Aorta (tissue), 5 donors: ENCODE measurements at regions not wholly inside any gene's neighbourhood (a gene's known extent, or its start where the extent isn't known, plus 50 kb on each side); places are given as distances from the start of the nearest gene placed in this dataset.

ENCODE experiments used
- ATAC-seq: fragments of 200-7000 bp; cut with Tn5 transposase; one replicate; pipeline ENCODE4 v1.9.1; 2022; ENCODE audit warnings: moderate library complexity; ENCODE audit not compliant: low FRiP score
- DNase-seq, 2 donors: peaks; one replicate each; pipeline ENCODE4 v3.0.0-alpha.2; 2020
- H3K27ac ChIP-seq, 2 donors: one replicate each; pipeline ENCODE4 v1.5.1; 2013; ENCODE audit warnings: low read length in 2 of 2, mild to moderate bottlenecking in 2 of 2, moderate library complexity in 2 of 2, control low read depth in 1 of 2, inconsistent platforms in 1 of 2, low read depth in 1 of 2
- H3K27me3 ChIP-seq, 2 donors: one replicate each; pipeline ENCODE4 v1.6.1; 2013; ENCODE audit warnings: control low read depth in 1 of 2, low read length in 1 of 2, mild to moderate bottlenecking in 1 of 2, moderate library complexity in 1 of 2; ENCODE audit not compliant: insufficient read depth in 2 of 2, control insufficient read depth in 1 of 2
- H3K36me3 ChIP-seq, 2 donors: one replicate each; pipeline ENCODE4 v1.6.1; 2013; ENCODE audit warnings: control low read depth in 1 of 2, low read length in 1 of 2, mild to moderate bottlenecking in 1 of 2; ENCODE audit not compliant: insufficient read depth in 2 of 2, control insufficient read depth in 1 of 2
- H3K4me1 ChIP-seq, 2 donors: one replicate each; pipeline ENCODE4 v1.6.1; 2013; ENCODE audit warnings: low read length in 2 of 2, control low read depth in 1 of 2, mild to moderate bottlenecking in 1 of 2, moderate library complexity in 1 of 2; ENCODE audit not compliant: insufficient read depth in 2 of 2, control insufficient read depth in 1 of 2
- H3K4me3 ChIP-seq, 2 donors: one replicate each; pipeline ENCODE4 v1.5.1; 2013; ENCODE audit warnings: low read length in 2 of 2, control low read depth in 1 of 2, mild to moderate bottlenecking in 1 of 2
- H3K9me3 ChIP-seq: one replicate; pipeline ENCODE4 v1.6.1; 2013; ENCODE audit warnings: mild to moderate bottlenecking, low read length; ENCODE audit not compliant: control insufficient read depth
- WGBS, 2 donors: extraction: QIAGEN DNeasy Blood & Tissue Kit; methylation state at CpG; one replicate each; pipeline ENCODE4 v1.1.7; 2013; 5-methylcytosine and 5-hydroxymethylcytosine counted together
- intact Hi-C, 2 donors: fragments of 100-400 bp; cut with DNase I; formaldehyde crosslinking; loops; one replicate each; pipeline versions ENCODE4 v1.14.2 to v1.15.0; 2022
- donor health status: healthy with polysubstance abuse.
- donor health status: Bipolar disorder and iron deficiency.
- donor health status: DM: no; HTN: no; CAD: no.
- donor health status: DM: no; HTN: no; CAD: no.
- donor health status: DM: yes; HTN: yes; CAD: no.

GRCh38 chr9:93896093-93896492 lies 59.1 kb downstream of the BARX1 start:
- ATAC-seq: no peak
- WGBS, 2 donors: 91 to 96% methylated on average over 6 of the region's 6 CpGs
- intact Hi-C loops: no loop called here

GRCh38 chr9:93895535-93895934 lies 59.6 kb downstream of the BARX1 start:
- peaks cover 4% of the 10 kb centered on the region for H3K9me3 ChIP-seq
- H3K27me3 ChIP-seq: no peaks in the 10 kb centered on the region
- no peak for ATAC-seq
- no peak overlapping the region for H3K4me3 ChIP-seq
- no peaks in the 10 kb centered on the region for H3K36me3 ChIP-seq
- H3K4me1 ChIP-seq: no peaks in the 10 kb centered on the region
- intact Hi-C loops: no loop called here
- DNase-seq: no peak
- no peak overlapping the region for H3K27ac ChIP-seq
- 80 to 86% methylated on average over 8 of the region's 8 CpGs for WGBS, 2 donors

More at GRCh38 chr9:93896093-93896492, 59.1 kb downstream of the BARX1 start:
- Histone ChIP-seq H3K27ac (no peak overlapping the region), H3K4me1 (no peaks in the 10 kb centered on the region), H3K9me3 (peaks cover 4% of the 10 kb centered on the region), H3K4me3 (no peak overlapping the region), H3K36me3 (no peaks in the 10 kb centered on the region), H3K27me3 (no peaks in the 10 kb centered on the region)
- no peak for DNase-seq

- ATAC-seq (no peak), DNase-seq (peak in 1 of 2 donors; percentile 66)
- intact Hi-C loops: no loop called here
- no peaks in the 10 kb centered on the region for H3K27me3 ChIP-seq
- no peak overlapping the region for H3K4me3 ChIP-seq
- peaks cover 4% of the 10 kb centered on the region for H3K9me3 ChIP-seq
- H3K36me3 ChIP-seq: no peaks in the 10 kb centered on the region
- H3K4me1 ChIP-seq: no peaks in the 10 kb centered on the region
- no peak overlapping the region for H3K27ac ChIP-seq
- 97% methylated on average over 6 of the region's 6 CpGs for WGBS, 2 donors
Measured at GRCh38 chr9:93894691-93895079, 60.5 kb downstream of the BARX1 start.

GRCh38 chr9:93893899-93894690 lies 61.1 kb downstream of the BARX1 start:
- Histone ChIP-seq H3K9me3 (peaks cover 4% of the 10 kb centered on the region), H3K27me3 (no peaks in the 10 kb centered on the region), H3K4me3 (no peak overlapping the region), H3K27ac (no peak overlapping the region), H3K36me3 (no peaks in the 10 kb centered on the region), H3K4me1 (no peaks in the 10 kb centered on the region)
- no peak for ATAC-seq
- DNase-seq: peak in 1 of 2 donors; percentile 58
- WGBS, 2 donors: 40 to 44% methylated on average over 15 of the region's 15 CpGs
- intact Hi-C loops: no loop called here

GRCh38 chr9:93893194-93893593 lies 62.0 kb downstream of the BARX1 start:
- intact Hi-C loops: no loop called here
- no peak for DNase-seq
- Histone ChIP-seq H3K27me3 (no peaks in the 10 kb centered on the region), H3K4me1 (no peaks in the 10 kb centered on the region), H3K36me3 (no peaks in the 10 kb centered on the region), H3K9me3 (peaks cover 4% of the 10 kb centered on the region), H3K4me3 (no peak overlapping the region), H3K27ac (no peak overlapping the region)
- no peak for ATAC-seq

- no peak overlapping the region for H3K27ac ChIP-seq
- H3K27me3 ChIP-seq: no peaks in the 10 kb centered on the region
- no peak for ATAC-seq
- H3K36me3 ChIP-seq: no peaks in the 10 kb centered on the region
- WGBS, 2 donors: 93 to 97% methylated on average over 4 of the region's 4 CpGs
- H3K4me3 ChIP-seq: no peak overlapping the region
- H3K9me3 ChIP-seq: peaks cover 4% of the 10 kb centered on the region
- no peaks in the 10 kb centered on the region for H3K4me1 ChIP-seq
- intact Hi-C loops: no loop called here
- no peak for DNase-seq
Measured at GRCh38 chr9:93892748-93893147, 62.4 kb downstream of the BARX1 start.

- Histone ChIP-seq H3K4me1 (no peaks in the 10 kb centered on the region), H3K27me3 (no peaks in the 10 kb centered on the region), H3K27ac (no peak overlapping the region), H3K4me3 (no peak overlapping the region), H3K9me3 (peaks cover 6% of the 10 kb centered on the region), H3K36me3 (no peaks in the 10 kb centered on the region)
- intact Hi-C loops: no loop called here
- 83 to 92% methylated on average over 4 of the region's 4 CpGs for WGBS, 2 donors
- DNase-seq: no peak
- no peak for ATAC-seq
Measured at GRCh38 chr9:93891549-93892310, 63.4 kb downstream of the BARX1 start.

GRCh38 chr9:93891050-93891449 lies 64.1 kb downstream of the BARX1 start:
- H3K27ac ChIP-seq: no peak overlapping the region
- DNase-seq: no peak
- H3K4me1 ChIP-seq: no peaks in the 10 kb centered on the region
- H3K4me3 ChIP-seq: no peak overlapping the region
- no peaks in the 10 kb centered on the region for H3K27me3 ChIP-seq
- peaks cover 6% of the 10 kb centered on the region for H3K9me3 ChIP-seq
- WGBS, 2 donors: 87% methylated on average over 6 of the region's 6 CpGs
- intact Hi-C loops: no loop called here
- ATAC-seq: no peak
- no peaks in the 10 kb centered on the region for H3K36me3 ChIP-seq

GRCh38 chr9:93890436-93890935 lies 64.7 kb downstream of the BARX1 start:
- H3K27me3 ChIP-seq: no peaks in the 10 kb centered on the region
- WGBS, 2 donors: 60 to 68% methylated on average over 2 of the region's 2 CpGs
- intact Hi-C loops: no loop called here
- peaks cover 6% of the 10 kb centered on the region for H3K9me3 ChIP-seq
- no peak overlapping the region for H3K4me3 ChIP-seq
- DNase-seq (no peak), ATAC-seq (no peak)
- no peak overlapping the region for H3K27ac ChIP-seq
- no peaks in the 10 kb centered on the region for H3K4me1 ChIP-seq
- no peaks in the 10 kb centered on the region for H3K36me3 ChIP-seq
